Activated CD8-positive, alpha-beta memory T cell treated with anti-CD3 and anti-CD28 coated beads, Interleukin-2, amount 50 U/mL, for 1 hour (primary cell): ENCODE measurements at regions not wholly inside any gene's neighbourhood (a gene's known extent, or its start where the extent isn't known, plus 50 kb on each side); places are given as distances from the start of the nearest gene placed in this dataset.

Source experiments
- DNase-seq: peaks from one replicate; pipeline ENCODE4 v3.0.0-alpha.2; 2020; ENCODE audit errors: extremely low read depth

DNA sequence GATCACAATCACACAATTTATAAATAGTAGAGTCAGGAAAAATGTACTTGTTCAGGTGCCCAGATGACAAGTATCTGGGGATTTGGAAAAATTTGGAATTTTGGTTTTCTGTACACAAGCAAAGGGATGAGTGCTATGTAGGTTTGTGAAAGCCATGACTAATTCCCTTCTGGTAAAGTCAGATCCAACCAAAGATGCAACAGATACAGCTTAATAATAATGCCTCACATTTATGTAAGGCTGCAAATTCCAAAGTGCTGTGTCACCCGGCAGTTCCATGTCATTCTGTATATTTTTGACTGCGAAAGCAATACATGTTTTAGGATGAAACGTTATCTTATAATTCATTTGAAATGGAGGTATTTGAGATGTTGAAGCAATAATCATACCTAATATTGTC is 102.7 kb upstream of the AGBL1 start:
- DNase-seq, result no peak

DNA sequence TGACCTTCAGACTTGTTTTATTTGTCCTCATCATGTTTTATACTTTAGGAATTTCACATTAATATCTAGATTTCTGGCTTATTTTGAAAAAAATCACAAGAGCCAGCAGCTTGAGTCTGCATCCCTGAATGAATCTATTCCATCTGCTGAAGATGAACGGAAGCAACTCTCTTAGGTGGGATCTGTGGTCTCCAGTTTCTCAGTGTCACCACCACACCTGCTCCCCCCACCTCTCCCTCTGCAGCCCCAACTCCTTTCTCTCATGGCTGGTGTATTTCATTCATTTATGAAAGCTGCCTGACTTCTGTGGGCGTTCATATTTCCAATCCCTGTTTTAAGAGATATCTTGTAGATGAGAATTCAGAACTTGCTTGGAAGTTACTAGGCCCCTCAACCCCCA is 102.1 kb upstream of the AGBL1 start:
- DNase-seq, result no peak

DNA sequence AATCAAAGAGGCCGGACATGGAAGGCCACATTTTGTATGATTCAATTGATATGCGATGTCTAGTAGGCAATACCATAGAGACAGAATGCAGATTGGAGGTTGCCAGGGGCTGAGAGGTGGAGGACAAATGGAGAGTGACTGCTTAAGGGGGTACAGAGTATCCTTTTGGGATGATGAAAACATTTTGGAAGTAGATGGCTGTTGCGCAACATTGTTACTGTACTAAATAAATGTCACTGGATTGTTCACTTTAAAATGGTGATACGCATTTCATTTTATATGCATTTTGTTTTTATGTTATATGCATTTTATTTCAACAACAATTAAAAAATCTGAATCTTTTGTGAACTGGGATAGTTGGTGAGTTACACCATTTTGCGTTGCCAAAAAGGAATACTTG is 99.7 kb upstream of the AGBL1 start:
- no peak for DNase-seq

DNA sequence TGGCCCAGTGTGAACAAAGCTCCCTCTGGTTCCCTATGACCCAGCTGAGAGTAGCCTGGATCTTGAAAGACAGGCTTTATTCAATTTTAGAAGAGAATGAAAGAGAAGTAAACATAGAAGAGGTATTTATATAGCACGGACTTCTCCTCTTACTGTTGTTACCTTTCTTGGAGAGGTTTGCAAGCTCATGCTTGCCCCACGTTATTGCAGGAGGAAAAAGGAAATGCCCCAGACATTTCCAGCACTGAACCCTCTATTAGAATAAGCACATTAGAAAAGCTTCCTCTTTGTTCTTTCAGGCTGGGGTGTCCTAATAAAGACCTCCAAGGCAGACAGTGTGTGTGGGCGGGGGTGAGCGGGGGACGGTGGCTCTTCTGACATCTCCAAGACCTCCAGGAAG is 98.7 kb upstream of the AGBL1 start:
- no peak for DNase-seq

DNA sequence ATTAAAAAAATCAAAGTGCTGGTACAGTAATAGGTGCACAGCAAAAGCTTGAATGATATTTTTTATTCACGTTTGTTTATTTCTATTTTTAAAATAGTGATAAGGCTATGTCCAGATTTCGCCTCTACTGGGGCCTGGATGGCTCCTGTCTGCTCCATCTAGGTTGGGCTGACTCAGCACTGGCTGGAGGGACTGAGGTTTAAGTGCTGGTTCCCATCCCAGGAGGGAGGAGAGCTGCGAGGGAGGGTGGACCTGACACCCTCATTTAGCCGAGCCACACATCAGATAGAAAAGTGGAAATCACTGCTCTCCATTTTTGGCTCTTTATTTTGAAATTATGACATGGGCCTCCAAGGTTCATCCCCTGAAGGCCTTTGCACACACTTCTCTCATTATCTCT is 95.4 kb upstream of the AGBL1 start:
- no peak for DNase-seq

DNA sequence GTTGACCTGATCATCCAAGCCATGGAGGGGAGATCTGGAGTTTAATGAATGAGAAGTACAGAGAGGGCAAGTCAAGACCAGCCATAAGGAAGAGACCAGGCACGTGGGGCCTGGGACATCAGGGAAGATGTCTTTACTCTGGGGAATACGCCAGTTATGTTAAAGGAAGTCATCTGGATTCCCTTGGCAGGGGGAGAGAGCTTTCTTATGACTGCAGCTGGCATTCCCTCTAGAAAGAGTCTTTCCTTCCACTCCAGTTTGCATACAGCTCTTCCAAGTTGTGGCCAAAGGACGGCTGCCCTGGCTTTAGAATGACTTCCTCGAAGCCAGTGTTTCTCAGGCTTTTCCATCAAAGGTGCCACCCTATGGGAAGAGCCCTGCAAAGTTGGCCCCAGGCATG is 93.6 kb upstream of the AGBL1 start:
- DNase-seq, result no peak

DNA sequence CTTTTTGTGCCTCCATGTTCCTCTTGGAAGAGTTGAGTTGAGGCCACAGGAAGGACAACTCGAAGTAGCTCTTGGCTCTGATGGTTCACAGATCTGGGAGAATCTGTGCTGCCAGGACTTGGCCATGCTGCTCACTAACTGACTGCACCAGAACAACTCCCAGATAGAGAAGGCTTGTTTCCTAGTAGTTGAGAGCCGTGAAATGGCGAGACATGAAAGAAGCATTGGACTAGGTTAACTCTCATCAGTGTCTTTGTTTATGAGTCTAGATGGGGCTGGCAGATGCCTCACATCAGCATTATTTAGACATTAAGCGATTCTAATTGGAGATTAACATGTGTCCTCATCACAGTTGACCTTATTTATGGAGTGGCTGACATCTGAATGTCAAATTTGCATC is 92.9 kb upstream of the AGBL1 start:
- DNase-seq, result no peak

DNA sequence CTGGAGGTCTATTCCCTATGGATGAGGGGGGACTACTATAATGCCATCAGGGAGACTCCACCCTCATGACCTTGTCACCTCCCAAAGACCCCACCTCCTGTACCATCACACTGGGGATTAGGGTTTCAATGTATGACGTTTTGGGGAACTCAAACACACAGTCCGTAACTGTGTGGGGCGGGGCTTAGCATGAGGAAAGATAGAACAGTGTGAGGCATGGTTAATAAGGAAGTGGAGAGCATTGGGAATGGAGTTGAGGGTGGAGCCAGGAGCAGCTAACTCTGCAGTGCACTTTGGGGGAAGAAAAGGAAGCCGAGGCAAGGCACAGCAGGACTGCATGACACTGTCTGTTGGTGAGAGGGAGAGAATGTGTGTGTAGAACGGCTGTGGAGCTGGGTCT is 90.9 kb upstream of the AGBL1 start:
- no peak for DNase-seq

DNA sequence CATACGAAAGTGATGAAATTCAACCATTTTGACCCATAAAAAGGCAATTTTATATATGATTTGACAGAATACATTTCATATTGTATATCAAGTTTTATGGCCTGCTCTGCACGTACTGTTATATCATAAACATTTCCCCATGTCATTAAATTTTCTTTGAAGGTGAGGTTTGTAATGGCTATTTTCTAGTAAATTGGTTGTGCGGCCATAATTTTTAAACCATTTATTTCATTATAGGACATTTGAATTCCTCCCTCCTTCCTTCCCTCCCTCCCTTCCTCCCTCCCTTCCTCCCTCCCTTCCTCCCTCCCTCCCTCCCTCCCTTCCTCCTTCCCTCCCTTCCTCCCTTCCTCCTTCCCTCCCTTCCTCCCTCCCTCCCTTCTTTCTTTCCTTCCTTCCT is 87.4 kb upstream of the AGBL1 start:
- no peak for DNase-seq

DNA sequence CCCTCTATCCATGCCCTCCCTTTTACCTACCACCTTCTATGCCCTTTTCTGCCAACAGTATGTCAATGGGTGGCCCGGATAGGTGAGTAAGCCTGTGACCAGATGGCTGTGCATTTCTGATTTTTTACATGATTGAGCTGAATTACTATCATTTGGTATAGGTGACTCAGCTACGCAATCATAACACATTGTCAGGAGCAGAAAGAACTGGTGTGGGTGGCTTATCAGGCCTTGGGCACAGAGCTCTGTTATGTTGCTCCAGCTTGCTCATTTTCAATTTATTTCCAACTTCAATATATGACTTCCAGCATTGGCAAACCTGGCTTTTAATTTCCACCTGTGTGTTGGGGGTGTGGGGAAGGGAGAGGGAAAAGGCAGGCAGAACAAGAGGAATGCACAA is 86.6 kb upstream of the AGBL1 start:
- DNase-seq, result no peak

DNA sequence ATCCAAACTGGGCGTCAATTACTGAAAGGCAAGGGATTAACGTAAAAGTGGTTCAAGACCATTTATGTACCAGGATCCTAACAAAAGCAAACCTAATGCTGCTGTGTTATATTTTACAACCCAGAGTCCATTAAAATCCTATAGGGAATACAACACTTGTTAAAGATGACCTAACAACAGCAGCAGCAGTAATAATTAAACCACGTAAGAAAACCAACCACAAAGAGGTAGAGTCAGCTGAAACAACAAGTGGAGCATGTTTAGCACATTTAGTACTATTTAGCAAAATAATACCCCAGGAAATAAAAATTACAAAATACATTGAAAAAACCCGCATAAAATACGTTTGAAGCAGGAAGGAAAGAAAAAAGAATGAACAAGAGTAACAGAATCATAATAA is 82.1 kb upstream of the AGBL1 start:
- DNase-seq, result no peak

DNA sequence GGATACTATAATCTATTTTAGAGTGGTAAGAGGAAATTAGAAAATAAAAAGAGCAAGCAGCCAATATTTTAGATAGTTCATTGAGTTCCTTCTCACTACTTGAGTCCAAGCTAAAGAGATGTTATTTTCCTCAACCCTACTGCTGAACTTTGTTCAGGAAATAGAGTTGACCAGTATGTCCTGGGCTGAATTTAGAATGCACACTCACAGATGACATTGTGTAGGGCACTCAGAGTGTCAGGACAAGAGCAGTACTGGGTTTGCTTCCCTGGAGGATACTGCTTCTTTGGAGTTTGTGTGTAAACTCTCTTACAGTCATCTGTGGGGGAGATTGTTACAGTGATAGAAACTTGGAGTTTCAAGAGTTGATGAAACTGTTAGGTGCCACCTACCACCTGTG is 80.0 kb upstream of the AGBL1 start:
- no peak for DNase-seq

DNA sequence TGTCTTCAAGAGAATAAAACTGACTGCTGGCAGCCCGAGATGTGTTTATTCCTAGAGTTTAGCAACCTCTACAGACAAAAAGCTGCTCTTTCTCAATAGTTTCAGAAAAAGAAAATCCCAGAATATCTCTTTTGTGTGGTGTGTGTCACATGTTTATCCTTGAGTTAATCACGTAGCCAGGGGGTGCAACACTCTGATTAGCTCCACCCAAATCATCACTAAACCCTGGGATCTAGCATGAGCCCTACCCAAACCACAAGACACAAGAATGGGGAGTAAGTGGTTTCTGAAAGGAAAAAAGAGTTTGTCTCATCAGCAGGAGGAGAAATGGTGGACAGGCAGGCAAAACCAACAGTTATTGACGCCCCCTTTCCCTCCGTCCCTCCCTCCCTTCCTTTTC is 78.5 kb upstream of the AGBL1 start:
- DNase-seq, result no peak

DNA sequence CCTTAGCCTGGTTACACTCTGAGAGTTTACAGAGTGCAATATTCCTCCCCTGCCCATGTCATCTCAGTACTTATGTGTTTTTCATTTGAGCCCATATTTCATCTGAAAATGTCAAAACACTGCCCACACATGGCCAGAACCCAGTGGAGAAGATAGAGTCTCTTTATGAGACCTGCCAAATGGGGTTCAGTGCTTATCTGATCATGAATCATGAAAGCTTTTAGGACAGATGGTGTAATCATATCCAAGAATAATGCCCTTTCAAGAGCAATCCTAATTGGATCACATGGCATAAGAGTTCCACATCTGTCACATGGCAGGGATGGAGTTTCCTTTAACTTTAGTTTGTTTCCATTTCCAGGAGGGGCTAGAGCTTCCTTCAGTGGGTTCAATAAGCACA is 77.2 kb upstream of the AGBL1 start:
- no peak for DNase-seq

DNA sequence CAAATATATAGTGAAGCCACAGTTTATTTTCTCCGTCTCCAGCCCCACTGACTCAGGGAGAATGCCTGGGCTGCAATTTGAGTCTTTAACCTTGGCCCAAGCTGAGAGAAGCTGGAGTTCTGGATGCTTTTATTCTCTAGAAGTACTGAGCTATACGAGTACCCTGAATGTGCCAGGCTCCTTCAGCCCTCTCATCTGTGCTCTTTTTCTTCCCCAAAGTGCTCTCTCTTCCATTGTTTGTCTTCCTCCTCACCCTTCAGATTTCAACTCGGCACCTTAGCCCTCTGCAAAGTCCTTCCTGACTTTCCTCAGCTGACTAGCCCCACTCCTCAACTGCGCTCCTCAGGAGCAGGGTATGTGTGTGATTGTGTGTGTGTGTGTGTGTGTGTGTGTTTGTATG is 75.6 kb upstream of the AGBL1 start:
- DNase-seq, result no peak

DNA sequence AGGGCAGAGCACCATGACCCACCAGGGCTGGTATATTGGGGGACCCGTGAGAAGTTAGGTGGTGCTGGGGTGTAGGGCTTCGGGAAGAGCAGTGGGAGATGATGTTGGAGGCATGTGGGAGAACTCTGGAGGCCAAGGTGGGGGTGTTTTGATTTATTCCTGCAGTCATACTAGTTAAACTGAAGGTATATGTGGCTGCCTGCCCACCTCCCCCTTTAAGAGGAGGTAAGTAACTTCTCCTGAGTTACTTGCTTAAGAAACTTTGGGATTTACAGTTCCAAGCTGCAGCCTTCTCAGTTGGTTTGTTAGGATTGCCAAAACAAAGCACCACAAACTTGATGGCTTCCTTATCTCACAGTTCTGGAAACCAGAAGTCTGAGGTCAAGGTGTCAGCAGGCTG is 73.1 kb upstream of the AGBL1 start:
- no peak for DNase-seq

DNA sequence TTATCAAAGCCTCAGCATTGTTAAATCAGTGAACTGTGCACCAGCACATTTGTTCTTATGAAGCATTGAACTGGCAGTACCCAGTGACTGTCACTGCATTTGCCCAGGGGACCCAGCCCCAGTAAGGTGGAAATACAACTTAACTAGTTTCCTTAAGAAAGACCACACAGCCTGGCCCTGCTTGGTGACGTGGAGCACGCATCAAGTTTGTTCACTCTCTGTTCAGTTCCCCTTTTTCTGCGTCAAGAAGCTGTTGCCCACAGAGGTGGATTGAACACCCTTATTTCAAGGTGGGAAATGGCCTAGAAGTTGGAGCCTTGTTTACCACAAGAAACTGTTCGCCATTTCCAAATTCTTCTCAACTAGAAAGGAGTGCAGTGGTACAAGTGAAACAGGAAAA is 69.9 kb upstream of the AGBL1 start:
- DNase-seq, result no peak

DNA sequence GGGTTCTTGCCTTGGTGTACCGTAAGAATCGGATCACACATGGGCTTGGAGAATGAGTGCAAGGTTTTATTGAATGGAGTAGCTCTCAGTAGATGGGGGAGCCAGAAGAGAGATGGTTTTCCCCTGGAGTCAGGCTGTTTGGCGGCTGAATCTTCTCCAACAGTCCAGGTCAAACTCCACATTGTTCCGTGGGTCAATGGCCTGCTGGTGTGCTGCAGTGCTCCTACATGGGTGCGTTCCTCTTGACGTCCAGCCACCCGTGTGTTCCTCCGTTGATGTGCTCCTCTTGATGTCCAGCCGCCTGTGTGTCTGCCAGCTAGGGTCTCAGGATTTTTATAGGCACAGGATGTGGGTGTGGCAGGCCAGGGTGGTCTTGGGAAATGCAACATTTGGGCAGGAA is 69.3 kb upstream of the AGBL1 start:
- DNase-seq, result no peak

DNA sequence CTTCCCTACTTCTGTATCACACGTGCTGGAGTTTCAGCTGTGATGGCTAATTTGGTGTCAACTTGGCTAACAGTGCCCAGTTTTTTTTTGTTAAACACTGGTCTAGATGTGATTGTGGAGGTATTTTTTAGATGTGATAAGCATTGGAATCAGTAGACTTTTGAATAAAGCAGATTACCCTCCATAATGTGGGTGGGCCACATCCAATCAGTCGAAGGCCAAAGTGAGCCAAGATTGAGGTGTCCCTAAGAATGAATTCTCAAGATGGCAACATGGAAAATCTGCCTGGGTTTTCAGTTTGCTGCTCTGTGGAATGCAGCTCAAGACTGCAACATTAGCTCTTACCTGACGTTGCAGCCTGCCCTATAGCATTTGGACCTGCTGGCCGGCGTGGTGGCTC is 68.8 kb upstream of the AGBL1 start:
- no peak for DNase-seq

DNA sequence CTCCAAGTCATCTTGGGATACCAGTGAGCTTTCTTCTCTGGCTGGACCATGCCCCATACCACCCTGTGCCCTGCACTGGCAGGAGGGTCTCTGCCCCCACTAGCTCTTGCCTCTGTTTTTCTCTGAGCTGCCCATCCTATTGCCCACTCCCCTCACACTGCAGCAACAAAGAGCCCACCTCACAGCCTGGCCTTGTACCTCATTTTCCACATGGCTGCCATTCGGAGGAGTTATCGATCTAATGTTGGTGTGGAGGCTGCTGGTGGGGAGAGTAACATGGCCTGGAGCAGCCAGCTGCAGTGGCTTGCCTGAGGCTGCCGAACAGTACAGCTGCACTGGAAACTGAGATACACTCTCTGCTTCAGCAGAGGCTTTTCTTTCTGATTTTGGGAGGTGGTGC is 65.7 kb upstream of the AGBL1 start:
- DNase-seq, result no peak

DNA sequence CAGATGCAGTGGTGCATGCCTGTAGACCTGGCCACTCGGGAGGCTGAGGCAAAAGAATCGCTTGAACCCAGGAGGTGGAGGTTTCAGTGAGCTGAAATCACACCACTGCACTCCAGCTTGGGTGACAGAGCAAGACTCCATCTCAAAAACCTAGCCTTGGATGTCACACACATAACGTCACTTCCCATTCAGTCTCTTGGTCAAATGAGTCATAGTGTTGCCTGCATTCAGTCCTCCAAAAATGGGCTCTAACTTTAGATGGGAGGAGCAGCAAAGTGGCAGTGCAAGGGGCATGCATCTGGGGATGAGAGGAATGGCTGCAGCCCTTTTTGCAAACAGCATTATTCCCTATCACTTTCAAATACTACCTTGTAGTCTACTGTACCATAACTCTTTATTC is 62.9 kb upstream of the AGBL1 start:
- no peak for DNase-seq

DNA sequence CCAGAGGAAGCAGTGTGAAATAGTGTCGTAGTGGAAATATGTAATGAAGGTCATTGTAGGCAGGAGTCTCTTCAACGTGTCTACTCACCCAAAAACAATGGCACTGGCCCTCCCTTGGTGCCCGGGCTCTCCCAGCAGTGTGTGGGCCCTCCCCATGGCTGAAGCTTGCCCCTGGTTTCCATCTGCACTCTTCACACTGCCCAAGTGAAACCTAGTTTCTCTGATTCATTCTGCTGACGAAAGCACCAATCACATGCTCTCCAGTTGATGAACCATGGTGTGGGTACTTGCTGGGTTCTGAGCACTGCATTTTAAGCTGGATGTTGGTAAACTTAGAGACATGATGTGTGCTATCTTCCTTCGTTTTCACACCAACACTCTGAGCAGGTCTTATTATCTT is 61.0 kb upstream of the AGBL1 start:
- no peak for DNase-seq

DNA sequence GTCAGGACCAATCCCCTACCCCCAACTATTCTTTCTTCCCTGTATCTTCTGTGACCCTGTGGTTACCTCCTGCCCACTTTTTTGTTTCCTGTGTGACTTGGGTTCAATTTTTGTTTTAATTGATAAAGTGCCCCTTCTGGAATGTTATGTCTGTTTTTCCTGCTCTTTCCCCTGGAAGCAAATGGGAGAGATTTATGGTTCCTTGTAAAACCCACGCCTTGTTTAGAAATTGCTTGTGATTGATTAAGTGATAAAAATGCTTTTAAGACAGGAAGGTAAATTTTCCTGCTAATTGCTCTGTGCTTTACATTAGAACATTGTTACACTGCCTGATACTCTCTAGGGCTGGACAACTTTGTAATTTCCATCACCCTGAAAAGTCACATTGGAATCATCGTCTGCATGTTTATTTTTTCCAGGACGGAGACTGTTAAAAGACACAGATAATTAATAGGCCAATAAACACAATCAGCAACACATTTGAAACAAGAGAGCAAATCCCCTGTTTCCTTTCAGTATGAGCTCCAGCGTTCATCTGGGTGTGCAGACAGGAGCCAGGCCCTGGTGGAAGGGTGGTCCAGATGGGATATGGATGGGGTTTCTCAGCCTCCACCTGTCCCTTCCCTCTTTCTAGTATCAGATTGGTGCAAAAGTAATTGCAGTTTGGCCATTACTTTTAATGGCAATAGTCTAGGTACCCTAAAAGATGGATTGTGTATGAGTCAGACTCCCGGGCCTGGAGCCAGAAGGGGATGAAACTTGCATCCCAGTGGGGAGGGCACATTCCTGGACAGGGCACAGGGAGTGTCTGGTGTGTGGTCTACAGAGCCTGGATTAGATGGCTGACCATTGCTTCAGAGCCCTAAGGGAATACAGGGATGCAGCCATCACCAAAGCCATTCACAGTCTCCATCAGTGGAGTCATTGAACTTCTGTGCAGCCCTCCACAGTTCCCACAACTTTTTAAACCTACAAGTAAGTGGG is 58.1 kb upstream of the AGBL1 start:
- no peak for DNase-seq

DNA sequence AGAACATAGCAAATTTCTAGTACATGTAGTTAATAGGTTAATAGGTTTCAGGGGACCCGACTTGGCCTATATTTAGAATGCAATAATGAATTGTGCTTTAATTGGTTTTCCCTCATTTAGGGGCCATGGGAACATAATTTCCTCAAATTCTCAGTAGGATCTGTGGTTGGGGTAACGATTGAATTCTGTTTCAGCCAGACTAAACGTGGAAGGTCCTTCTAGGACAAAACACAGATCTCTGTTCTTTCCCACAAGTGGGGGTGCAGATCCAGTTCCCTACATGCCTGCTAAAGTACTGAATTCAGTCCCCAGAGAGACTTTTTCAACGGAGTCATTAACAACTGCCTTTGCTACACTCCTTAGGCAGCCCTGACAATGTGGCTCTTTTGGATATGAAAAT is 50.7 kb upstream of the AGBL1 start:
- DNase-seq, result no peak
